Limb (tissue), 2 donors: ENCODE measurements at regions not wholly inside any gene's neighbourhood (a gene's known extent, or its start where the extent isn't known, plus 50 kb on each side); places are given as distances from the start of the nearest gene placed in this dataset.

Experiments
- DNase-seq, 2 donors: peaks; one replicate each; pipeline ENCODE4 v3.0.0-alpha.2; 2016; ENCODE audit errors: extremely low spot score in 2 of 2

DNA sequence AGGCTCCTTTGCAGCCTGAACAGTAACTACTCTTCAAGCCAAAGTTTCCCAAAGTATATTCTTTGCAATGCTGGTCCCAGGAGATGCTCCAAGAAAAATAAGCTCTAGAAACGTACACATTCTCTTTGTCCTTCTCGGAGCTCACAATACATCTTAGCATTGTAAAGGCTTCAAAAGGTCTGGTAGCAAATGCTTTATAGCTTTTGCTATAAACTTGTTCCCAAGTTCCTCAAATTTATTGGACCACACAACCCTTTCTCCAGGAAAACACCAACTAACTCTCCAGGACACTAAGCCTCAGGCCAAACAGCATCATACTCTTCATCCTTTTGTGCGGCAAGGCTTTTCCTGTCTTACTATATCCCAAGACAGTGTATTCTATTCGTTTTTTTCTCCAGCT, 455.6 kb upstream of the PROK2 start:
- DNase-seq = no peak

- no peak for DNase-seq
Observed at GRCh38 chr3:72238801-72239200, 453.9 kb upstream of the PROK2 start.

DNA sequence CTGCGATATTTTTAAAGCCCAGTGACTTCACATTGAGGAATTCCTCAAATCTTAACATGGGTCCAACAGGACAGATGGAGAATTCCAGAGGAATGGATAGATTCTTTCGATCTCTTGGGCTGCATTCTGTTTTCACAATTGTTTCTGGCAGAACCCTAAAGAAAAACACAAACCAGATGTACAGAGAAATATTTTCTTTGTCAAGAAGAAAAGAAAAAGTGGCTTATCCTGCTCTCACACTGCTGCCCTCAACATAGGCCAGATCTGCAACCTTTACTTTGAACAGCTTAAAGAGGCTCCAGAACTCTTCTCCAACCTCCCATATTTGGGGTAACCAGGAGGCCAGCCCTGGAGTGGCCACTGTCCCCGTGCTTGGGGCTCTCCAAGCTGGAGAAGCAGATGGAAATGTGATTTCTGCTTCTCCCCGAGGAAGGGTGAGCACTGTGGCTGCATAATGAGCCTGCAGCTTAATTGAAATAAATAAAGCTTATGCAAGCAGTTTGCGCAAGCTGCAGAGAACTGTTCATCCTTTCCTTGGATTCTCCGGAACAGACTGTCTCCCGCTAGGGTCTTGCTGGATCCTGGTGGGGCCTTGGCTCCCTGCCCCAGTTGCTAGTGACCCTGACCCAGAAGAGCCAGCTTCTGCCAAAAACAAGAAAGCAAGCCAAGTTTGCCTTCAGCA, 453.2 kb upstream of the PROK2 start:
- DNase-seq = no peak

- no peak for DNase-seq
Observed at GRCh38 chr3:72237679-72238009, 452.7 kb upstream of the PROK2 start.

DNA sequence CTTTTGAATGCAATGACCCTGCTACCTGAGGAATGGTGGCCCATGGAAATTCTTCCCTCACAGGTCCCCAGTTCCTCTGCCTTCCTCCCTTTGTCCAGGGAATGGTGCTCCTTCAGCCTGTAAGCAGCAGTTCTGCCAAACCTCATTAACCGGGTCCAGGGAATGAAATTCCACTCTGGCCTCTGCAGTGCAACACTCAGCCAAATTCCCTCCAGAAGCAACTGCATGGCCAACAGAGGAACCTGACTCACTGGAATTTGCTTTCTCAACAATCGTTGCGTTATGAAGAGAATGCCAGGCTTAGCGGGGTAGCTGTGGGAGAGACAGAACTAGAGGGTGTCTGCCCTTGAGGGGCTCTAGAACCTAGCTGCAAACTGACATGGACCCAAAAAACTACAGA, 449.4 kb upstream of the PROK2 start:
- no peak for DNase-seq

DNA sequence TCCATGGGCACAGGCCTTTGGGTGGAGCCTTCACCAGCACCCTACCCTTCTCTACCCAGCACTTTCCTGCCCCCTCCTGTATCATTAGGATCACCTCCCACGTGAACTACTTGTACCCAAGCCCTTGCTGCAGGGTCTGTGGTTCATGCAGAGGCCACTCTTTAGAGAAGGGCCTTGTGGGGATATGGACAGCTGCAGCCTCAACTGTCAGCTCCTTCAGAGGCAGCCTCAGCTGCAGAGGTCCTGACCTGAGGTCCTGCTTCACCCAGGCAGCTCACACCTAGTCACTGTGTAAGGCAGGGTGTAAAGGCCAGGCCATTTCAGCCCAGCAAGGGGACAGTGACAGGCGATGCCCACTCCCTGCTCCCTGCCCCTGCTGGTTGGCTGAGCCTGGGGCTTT, 448.6 kb upstream of the PROK2 start:
- no peak for DNase-seq

DNA sequence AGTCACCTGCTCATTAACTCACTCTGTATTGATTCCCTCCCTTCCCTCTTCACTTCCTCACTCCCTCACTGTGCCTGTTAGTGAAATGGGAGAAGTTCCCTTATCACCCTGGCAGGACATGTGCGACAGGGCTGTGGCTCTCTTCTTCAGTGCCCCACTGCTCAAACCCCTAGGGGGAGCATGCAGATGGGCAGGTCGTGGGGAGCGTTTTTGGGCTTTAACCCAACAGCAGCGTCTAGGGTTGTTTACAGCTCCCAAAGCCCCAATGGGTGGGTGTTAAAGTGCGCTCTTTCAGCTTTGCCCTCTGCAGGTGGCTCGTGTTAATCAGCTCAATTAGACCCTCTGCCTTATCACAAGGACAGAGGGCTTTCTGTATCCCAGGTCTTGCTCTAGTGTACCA, 447.8 kb upstream of the PROK2 start:
- DNase-seq = no peak

DNA sequence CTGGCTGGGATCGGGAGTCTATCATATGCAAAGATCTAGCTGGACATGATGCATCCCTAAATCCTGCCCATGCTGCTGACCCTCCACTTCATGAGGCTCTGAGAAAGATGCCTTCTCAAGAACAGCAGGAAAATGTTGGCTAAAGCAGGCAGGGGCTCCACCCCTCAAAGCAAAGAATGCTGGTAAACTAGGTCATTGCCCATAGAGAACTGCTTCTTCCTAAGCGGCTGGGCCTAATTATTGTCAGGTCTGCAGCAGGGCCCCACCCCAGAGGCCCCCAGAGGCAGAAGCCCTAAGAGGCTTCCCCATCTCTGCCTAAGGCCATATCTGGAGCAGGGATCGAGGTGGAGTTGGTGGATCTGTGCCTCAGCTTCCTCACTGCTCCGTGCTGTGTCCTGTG, 447.4 kb upstream of the PROK2 start:
- DNase-seq = no peak

DNA sequence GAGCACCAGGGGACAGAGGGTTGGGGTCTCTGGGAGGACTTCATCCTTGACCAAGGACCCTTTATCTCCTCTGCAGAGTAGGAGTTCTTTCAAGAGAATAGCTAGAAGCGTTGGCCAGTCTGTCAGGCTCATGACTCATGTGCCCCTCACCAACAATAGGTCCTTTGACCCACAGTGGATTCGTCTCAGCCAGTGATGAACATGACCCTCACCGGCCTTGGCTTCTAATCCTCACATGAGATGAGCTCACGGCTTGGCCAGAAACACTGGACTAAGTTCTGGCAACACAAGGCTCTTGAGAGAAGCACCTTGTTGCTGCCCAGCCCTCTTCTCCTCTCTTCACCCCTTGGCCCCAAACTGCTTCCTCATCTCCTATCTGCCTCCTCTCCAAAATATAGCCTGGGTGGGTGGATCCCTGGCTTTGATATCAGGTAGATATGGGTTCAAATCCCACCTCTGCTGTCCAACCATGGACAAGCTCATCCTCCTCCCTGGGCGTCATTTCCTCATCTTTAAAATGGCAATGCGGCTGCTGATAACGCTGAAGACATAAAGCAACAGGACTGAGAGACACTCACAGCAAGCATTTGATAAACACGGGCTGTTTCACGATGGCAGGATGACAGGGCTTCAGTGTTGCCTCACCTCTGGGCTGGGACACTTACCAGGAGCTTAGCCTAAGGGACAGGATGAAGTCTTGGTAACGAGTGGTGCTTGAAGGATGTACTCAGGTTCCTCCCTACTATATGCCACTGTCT, 446.7 kb upstream of the PROK2 start:
- DNase-seq = no peak

DNA sequence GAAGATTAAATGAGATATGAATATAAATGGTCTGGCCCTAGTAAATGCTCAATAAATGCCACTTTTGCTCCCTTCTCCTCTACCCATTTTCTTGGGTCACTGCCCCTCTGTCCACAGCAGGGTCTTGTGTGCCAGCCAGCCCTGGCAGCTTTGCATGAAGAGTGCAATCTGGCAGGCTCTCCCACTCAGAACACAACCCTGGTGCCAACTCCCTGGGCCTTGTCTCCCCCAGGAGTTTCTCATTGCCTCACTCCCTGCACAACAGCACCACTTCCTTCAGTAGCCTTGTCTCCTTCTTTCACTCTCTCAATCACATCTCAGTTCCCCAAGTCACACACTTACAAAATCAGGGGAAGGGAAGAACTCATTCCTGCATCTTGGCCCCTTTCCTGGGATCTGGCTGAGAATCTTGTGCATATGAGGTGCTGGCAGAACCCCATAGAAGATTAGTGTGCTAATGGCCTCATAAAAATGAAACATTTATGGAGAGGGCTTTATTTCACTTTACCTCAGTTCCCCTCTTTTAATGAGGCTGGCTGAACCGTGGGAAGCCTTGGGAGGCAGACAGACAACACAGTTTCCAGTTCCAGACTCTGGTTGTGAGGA, 445.9 kb upstream of the PROK2 start:
- no peak for DNase-seq

- no peak for DNase-seq
Observed at GRCh38 chr3:72229952-72230351, 445.0 kb upstream of the PROK2 start.

- DNase-seq = no peak
Observed at GRCh38 chr3:72227486-72228070, 442.6 kb upstream of the PROK2 start.

DNA sequence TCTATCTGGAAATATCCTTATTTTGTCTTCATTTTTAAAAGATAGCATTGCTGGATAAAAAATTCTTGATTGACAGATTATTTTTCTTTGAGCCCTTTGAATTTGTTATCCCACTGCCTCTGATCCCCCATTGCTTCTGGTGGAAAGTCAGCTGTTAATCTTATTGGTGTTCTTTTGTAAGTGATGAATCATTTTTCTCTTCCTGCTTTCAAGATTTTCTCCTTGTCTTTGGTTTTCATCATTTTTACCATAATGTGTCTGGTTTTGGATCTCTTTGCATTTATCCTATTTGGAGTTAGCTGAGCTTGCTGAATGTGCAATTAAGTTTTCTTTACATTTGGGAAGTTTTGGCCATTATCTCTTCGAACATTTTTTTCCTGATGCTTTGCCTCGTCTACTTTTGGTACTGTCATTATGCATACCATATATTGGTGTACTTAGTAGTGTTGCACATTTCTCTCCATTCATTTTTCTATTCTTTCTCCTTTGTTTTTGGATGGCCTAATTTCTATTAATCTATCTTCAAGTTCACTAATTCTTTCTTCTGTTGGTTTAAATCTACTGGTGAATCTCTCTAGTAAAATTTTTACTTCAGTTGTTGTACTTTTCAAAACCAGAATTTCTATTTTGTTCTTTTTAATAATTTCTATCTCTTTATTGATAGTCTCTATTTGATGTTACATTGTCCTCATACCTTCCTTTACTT, 440.0 kb upstream of the PROK2 start:
- no peak for DNase-seq

GRCh38 chr3:72223628-72224027, 438.7 kb upstream of the PROK2 start:
- DNase-seq = no peak

- peak; percentile 61 to 72 for DNase-seq
Observed at GRCh38 chr3:72223116-72223515, 438.2 kb upstream of the PROK2 start.

DNA sequence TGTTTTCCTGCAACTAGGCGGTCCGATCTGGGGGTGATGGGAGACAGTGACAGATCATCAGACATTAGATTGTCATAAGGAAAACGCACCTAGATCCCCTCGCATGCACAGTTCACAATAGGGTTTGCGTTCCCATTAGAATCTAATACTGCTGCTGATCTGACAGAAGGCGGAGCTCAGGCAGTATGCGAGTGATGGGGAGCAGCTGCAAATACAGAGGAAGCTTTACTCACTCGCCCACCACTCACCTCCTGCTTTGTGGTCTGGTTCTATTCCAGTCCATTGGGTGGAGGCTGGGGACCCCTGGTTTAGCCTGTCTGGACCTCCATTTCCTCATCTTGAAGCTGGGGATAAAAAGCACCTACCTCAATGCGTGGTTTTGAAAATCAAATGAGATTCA, 437.5 kb upstream of the PROK2 start:
- no peak for DNase-seq

GRCh38 chr3:72220946-72221345, 436.0 kb upstream of the PROK2 start:
- no peak for DNase-seq

DNA sequence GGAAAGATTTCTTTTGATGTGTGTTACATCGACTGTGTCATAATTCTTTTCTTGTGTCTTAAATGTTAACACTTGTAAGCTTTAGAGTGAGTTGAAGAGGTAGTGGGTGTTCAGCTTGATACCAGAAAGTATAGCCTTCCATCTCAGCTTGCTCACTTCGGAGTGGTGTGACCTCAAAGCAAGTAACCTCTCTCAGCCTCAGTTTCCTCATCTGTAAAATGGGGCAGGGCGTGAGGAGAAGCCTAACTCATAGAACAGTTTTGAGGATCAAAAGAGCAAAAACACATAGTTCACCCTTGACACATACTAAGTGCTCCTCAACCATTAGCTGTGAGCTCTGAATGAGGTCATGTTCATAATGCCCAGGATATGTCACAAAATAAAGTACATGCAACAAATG, 434.8 kb upstream of the PROK2 start:
- no peak for DNase-seq

DNA sequence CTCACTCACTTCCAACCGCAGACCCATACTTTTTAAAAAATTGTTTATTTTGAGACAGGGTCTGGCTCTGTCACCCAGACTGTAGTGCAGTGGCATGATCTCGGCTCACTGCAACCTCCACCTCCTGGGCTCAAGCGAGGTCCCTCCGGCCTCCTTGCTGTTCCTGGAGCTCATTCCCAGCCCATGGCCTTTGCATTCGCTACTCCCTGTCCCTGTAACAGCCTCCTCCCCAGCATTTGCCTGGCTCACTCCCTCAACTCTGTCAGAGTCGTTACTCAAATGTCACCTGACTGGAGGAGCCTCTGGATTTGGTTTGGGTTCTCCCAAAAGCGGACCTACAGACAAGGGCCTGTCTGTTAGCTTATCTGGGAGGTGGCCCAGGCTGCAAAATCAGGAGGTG, 432.6 kb upstream of the PROK2 start:
- DNase-seq = no peak

DNA sequence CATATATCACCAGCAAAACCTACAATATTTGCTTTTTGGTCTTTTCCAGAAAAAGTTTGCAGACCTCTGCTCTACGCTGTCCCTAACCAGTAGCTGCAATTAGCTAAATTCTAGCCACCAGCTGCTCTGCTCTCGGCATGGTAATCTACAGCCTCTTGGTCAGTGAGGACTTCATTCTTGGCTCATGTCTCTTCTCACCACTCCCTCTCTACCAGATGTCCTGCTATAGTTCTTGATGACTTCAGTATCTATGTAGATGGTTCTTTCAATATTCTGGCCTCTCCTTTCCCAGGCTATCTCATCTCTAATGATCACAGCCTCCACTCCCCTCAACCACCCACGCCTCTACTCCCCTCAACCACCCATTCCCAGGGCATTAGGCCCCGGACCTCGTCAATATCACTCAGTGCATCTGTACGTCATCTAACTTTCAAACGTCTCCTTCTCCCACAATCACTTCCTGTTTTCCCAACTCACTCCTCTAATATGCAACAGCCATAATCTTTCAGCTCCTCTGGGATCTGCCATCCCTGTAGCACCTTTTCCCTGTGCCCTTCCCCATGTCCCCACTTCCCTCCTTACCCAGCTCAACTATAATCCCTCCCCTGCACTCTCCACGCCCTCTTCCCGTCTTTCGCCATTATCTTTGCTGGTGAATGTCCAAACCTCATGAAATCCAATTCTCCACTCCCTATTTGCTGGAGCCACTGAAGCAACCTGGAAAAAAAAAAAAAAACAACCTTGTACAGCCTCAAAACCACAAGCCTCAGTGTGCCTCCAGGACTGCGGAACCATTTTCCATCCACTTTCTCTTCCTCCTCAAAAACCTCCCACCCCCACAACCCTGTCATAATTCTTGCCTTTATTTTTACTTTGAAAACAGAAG, 429.4 kb upstream of the PROK2 start:
- no peak for DNase-seq
